ENCODE measurements at regions not wholly inside any gene's neighbourhood (a gene's known extent, or its start where the extent isn't known, plus 50 kb on each side); places are given as distances from the start of the nearest gene placed in this dataset.

DNA sequence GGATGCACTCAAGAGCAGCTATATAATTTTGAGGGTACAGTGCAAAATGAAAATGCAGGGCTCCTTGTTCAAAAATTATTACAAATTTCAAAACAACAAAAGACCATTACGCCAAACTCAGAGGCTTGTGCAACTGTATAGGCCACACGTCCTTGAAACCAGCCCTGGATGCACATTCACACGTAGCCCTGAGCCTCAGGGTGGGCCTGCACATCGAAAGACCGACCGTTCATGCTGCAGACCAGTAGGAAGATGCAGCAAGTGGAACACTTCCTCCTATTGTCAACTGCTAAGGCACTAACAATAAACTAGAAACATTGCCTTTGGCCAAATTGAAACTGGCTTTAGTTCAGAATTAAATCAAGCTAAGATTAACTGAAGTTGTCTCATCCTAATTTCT lies 174.7 kb downstream of the SHOX2 start:
- no peaks in the 10 kb centered on the region for H3K36me3 ChIP-seq (ENCODE audit: control insufficient read depth, low read length)
- H3K4me1 ChIP-seq (ENCODE audit: control insufficient read depth, low read length): no peaks in the 10 kb centered on the region
- no peak overlapping the region for H3K27ac ChIP-seq (ENCODE audit: low read depth, low read length)
- H3F3A ChIP-seq (ENCODE audit: control insufficient read depth, insufficient read depth): no peaks in the 10 kb centered on the region
- no peaks in the 10 kb centered on the region for H3K79me2 ChIP-seq (ENCODE audit: control insufficient read depth, low read length)
- no peak overlapping the region for H3K4me2 ChIP-seq (ENCODE audit: low read length)
- no peak overlapping the region for H3K4me3 ChIP-seq (ENCODE audit: low read length)
- no peaks in the 10 kb centered on the region; the same call in 1 of the 2 replicates for H3K9me2 ChIP-seq (replicated peaks; ENCODE audit: control insufficient read depth, low read length)
- H4K20me1 ChIP-seq (ENCODE audit: control insufficient read depth, insufficient read depth, low read depth, low read length): no peaks in the 10 kb centered on the region
- H3K9me3 ChIP-seq (ENCODE audit: control insufficient read depth, insufficient read depth, low read length): no peaks in the 10 kb centered on the region
- H3K27me3 ChIP-seq (ENCODE audit: control insufficient read depth, low read length): no peaks in the 10 kb centered on the region
- TF ChIP-seq EZH2phosphoT487 (IDR thresholded peaks at IDR 0.05; ENCODE audit: borderline replicate concordance, low read length) (no peak), CTCF (IDR thresholded peaks at IDR 0.05; ENCODE audit: low read depth, low read length, poor library complexity, severe bottlenecking) (no peak)

GRCh38 chr3:157930000-157930780 lies 176.0 kb downstream of the SHOX2 start:
- H3K4me2 ChIP-seq (ENCODE audit: low read length): no peak overlapping the region
- H4K20me1 ChIP-seq (ENCODE audit: control insufficient read depth, insufficient read depth, low read depth, low read length): no peaks in the 10 kb centered on the region
- H3K4me3 ChIP-seq (ENCODE audit: low read length): no peak overlapping the region
- H3K4me1 ChIP-seq (ENCODE audit: control insufficient read depth, low read length): no peaks in the 10 kb centered on the region
- no peaks in the 10 kb centered on the region for H3K9me3 ChIP-seq (ENCODE audit: control insufficient read depth, insufficient read depth, low read length)
- no peaks in the 10 kb centered on the region for H3K36me3 ChIP-seq (ENCODE audit: control insufficient read depth, low read length)
- H3F3A ChIP-seq (ENCODE audit: control insufficient read depth, insufficient read depth): no peaks in the 10 kb centered on the region
- H3K9me2 ChIP-seq (replicated peaks; ENCODE audit: control insufficient read depth, low read length): no peaks in the 10 kb centered on the region; the same call in 1 of the 2 replicates
- no peaks in the 10 kb centered on the region for H3K79me2 ChIP-seq (ENCODE audit: control insufficient read depth, low read length)
- H3K27me3 ChIP-seq (ENCODE audit: control insufficient read depth, low read length): no peaks in the 10 kb centered on the region
- no peak for TF ChIP-seq EZH2phosphoT487 (IDR thresholded peaks at IDR 0.05; ENCODE audit: borderline replicate concordance, low read length)
- no peak for TF ChIP-seq CTCF (IDR thresholded peaks at IDR 0.05; ENCODE audit: low read depth, low read length, poor library complexity, severe bottlenecking)
- no peak overlapping the region for H3K27ac ChIP-seq (ENCODE audit: low read depth, low read length)

GRCh38 chr3:157926822-157927221 lies 179.4 kb downstream of the SHOX2 start:
- H3K9me2 ChIP-seq (replicated peaks; ENCODE audit: control insufficient read depth, low read length): no peaks in the 10 kb centered on the region
- H3F3A ChIP-seq (ENCODE audit: control insufficient read depth, insufficient read depth): no peaks in the 10 kb centered on the region
- no peaks in the 10 kb centered on the region for H3K9me3 ChIP-seq (ENCODE audit: control insufficient read depth, insufficient read depth, low read length)
- H3K4me3 ChIP-seq (ENCODE audit: low read length): no peak overlapping the region
- no peak overlapping the region for H3K27ac ChIP-seq (ENCODE audit: low read depth, low read length)
- H3K36me3 ChIP-seq (ENCODE audit: control insufficient read depth, low read length): no peaks in the 10 kb centered on the region
- no peaks in the 10 kb centered on the region for H3K27me3 ChIP-seq (ENCODE audit: control insufficient read depth, low read length)
- H3K4me1 ChIP-seq (ENCODE audit: control insufficient read depth, low read length): no peaks in the 10 kb centered on the region
- no peaks in the 10 kb centered on the region for H4K20me1 ChIP-seq (ENCODE audit: control insufficient read depth, insufficient read depth, low read depth, low read length)
- H3K4me2 ChIP-seq (ENCODE audit: low read length): no peak overlapping the region
- H3K79me2 ChIP-seq (ENCODE audit: control insufficient read depth, low read length): no peaks in the 10 kb centered on the region
- TF ChIP-seq CTCF (IDR thresholded peaks at IDR 0.05; ENCODE audit: low read depth, low read length, poor library complexity, severe bottlenecking): no peak
- TF ChIP-seq EZH2phosphoT487 (IDR thresholded peaks at IDR 0.05; ENCODE audit: borderline replicate concordance, low read length): no peak
